Astrocyte (in vitro differentiated cells and primary cell): ENCODE measurements at regions not wholly inside any gene's neighbourhood (a gene's known extent, or its start where the extent isn't known, plus 50 kb on each side); places are given as distances from the start of the nearest gene placed in this dataset.

Experiments used
- DNase-seq: peaks from one replicate; pipeline ENCODE4 v3.0.0-alpha.2; 2010; ENCODE audit warnings: low read depth
- FAIRE-seq: peaks from 2 replicates; lab custom pipeline; 2011; peaks lifted over from hg19 to GRCh38; lab: Jason Lieb, UNC
- H2AFZ ChIP-seq: 2 replicates; pipeline ENCODE4 v1.6.0; 2012; ENCODE audit warnings: low read depth, low read length, inconsistent platforms
- H3K27ac ChIP-seq: 2 replicates; pipeline ENCODE4 v1.5.1; 2011; ENCODE audit warnings: low read depth, low read length, inconsistent platforms
- H3K27me3 ChIP-seq: 2 replicates; pipeline ENCODE4 v1.6.0; 2011; ENCODE audit warnings: low read length, inconsistent platforms; ENCODE audit not compliant: insufficient read depth
- H3K36me3 ChIP-seq: 2 replicates; pipeline ENCODE4 v1.5.1; 2011; ENCODE audit warnings: low read length, inconsistent platforms; ENCODE audit not compliant: insufficient read depth
- H3K4me1 ChIP-seq: 2 replicates; pipeline ENCODE4 v1.5.1; 2011; ENCODE audit warnings: low read length, inconsistent platforms; ENCODE audit not compliant: insufficient read depth
- H3K4me2 ChIP-seq: 2 replicates; pipeline ENCODE4 v1.6.0; 2012; ENCODE audit warnings: low read length, inconsistent platforms
- H3K4me3 ChIP-seq: 2 replicates; pipeline ENCODE4 v1.5.1; 2011; ENCODE audit warnings: low read depth, mild to moderate bottlenecking, low read length, inconsistent platforms; ENCODE audit not compliant: insufficient read depth
- H3K79me2 ChIP-seq: 2 replicates; pipeline ENCODE4 v1.6.0; 2012; ENCODE audit warnings: mild to moderate bottlenecking, low read length, inconsistent platforms; ENCODE audit not compliant: insufficient read depth
- H3K9ac ChIP-seq: 2 replicates; pipeline ENCODE4 v1.6.0; 2012; ENCODE audit warnings: mild to moderate bottlenecking, low read length, inconsistent platforms
- H3K9me3 ChIP-seq: 2 replicates; pipeline ENCODE4 v1.5.1; 2012; ENCODE audit warnings: low read depth, mild to moderate bottlenecking, low read length, inconsistent platforms; ENCODE audit not compliant: insufficient read depth
- H4K20me1 ChIP-seq: 2 replicates; pipeline ENCODE4 v1.6.0; 2012; ENCODE audit warnings: low read length, inconsistent platforms; ENCODE audit not compliant: insufficient read depth
- H3K27ac Mint-ChIP-seq: one replicate; pipeline ENCODE4 v1.8.0; 2021; ENCODE audit warnings: mild to moderate bottlenecking, mixed read lengths; ENCODE audit not compliant: unreplicated experiment
- H3K27me3 Mint-ChIP-seq: one replicate; pipeline ENCODE4 v1.8.0; 2021; ENCODE audit warnings: low read depth, mixed read lengths; ENCODE audit not compliant: unreplicated experiment
- H3K36me3 Mint-ChIP-seq: one replicate; pipeline ENCODE4 v1.8.0; 2021; ENCODE audit warnings: low read depth, mixed read lengths; ENCODE audit not compliant: unreplicated experiment
- H3K4me1 Mint-ChIP-seq: one replicate; pipeline ENCODE4 v1.8.0; 2021; ENCODE audit warnings: low read depth, mixed read lengths; ENCODE audit not compliant: unreplicated experiment
- H3K4me3 Mint-ChIP-seq: one replicate; pipeline ENCODE4 v1.8.0; 2021; ENCODE audit warnings: mild to moderate bottlenecking, moderate library complexity, mixed read lengths; ENCODE audit not compliant: unreplicated experiment
- H3K9me3 Mint-ChIP-seq: one replicate; pipeline ENCODE4 v1.8.0; 2021; ENCODE audit warnings: mild to moderate bottlenecking, mixed read lengths; ENCODE audit not compliant: unreplicated experiment
- CTCF ChIP-seq: IDR thresholded peaks from 2 replicates; pipeline ENCODE4 v1.5.1; 2011; ENCODE audit warnings: low read depth, mild to moderate bottlenecking, inconsistent platforms, low read length, moderate library complexity; ENCODE audit not compliant: insufficient read depth
- EZH2 ChIP-seq: IDR thresholded peaks from 2 replicates; pipeline ENCODE4 v1.6.1; 2012; ENCODE audit warnings: mild to moderate bottlenecking, low read length, inconsistent platforms; ENCODE audit not compliant: insufficient read depth

GRCh38 chr7:11956991-11957390 lies 125.0 kb upstream of the THSD7A start:
- Histone ChIP-seq H4K20me1 (no peaks in the 10 kb centered on the region), H3K4me3 (no peak overlapping the region), H3K27me3 (no peaks in the 10 kb centered on the region), H3K4me2 (no peak overlapping the region), H3K4me1 (no peaks in the 10 kb centered on the region), H3K79me2 (no peaks in the 10 kb centered on the region), H3K9ac (no peak overlapping the region), H3K9me3 (no peaks in the 10 kb centered on the region), H3K36me3 (no peaks in the 10 kb centered on the region), H2AFZ (no peak overlapping the region), H3K27ac (no peak overlapping the region)
- FAIRE-seq (no peak), DNase-seq (no peak)
- Mint-ChIP-seq H3K4me1 (peaks cover 1% of the 10 kb centered on the region), H3K27ac (no peak overlapping the region), H3K4me3 (no peak overlapping the region), H3K9me3 (no peaks in the 10 kb centered on the region), H3K27me3 (no peaks in the 10 kb centered on the region), H3K36me3 (no peaks in the 10 kb centered on the region)
- no peak for TF ChIP-seq EZH2
- no peak for TF ChIP-seq CTCF

GRCh38 chr7:11957956-11958355 lies 126.0 kb upstream of the THSD7A start:
- H3K27ac ChIP-seq, result no peak overlapping the region
- H3K79me2 ChIP-seq, result no peaks in the 10 kb centered on the region
- no peaks in the 10 kb centered on the region for H3K9me3 Mint-ChIP-seq
- DNase-seq (no peak), FAIRE-seq (no peak)
- no peaks in the 10 kb centered on the region for H3K36me3 ChIP-seq
- no peaks in the 10 kb centered on the region for H3K27me3 Mint-ChIP-seq
- H3K36me3 Mint-ChIP-seq, result no peaks in the 10 kb centered on the region
- no peaks in the 10 kb centered on the region for H3K4me1 ChIP-seq
- no peak overlapping the region for H2AFZ ChIP-seq
- no peak overlapping the region for H3K4me2 ChIP-seq
- no peaks in the 10 kb centered on the region for H3K4me1 Mint-ChIP-seq
- H3K9ac ChIP-seq, result no peak overlapping the region
- H3K27ac Mint-ChIP-seq, result no peak overlapping the region
- no peaks in the 10 kb centered on the region for H3K9me3 ChIP-seq
- no peaks in the 10 kb centered on the region for H4K20me1 ChIP-seq
- no peak overlapping the region for H3K4me3 Mint-ChIP-seq
- no peak overlapping the region for H3K4me3 ChIP-seq
- TF ChIP-seq CTCF, result no peak
- TF ChIP-seq EZH2, result no peak
- no peaks in the 10 kb centered on the region for H3K27me3 ChIP-seq

GRCh38 chr7:11959121-11959520 lies 127.1 kb upstream of the THSD7A start:
- TF ChIP-seq CTCF (no peak), EZH2 (no peak)
- H3K4me1 Mint-ChIP-seq, result no peaks in the 10 kb centered on the region
- no peak overlapping the region for H3K27ac Mint-ChIP-seq
- H2AFZ ChIP-seq, result no peak overlapping the region
- H3K4me2 ChIP-seq, result no peak overlapping the region
- no peak overlapping the region for H3K4me3 Mint-ChIP-seq
- H3K4me3 ChIP-seq, result no peak overlapping the region
- no peaks in the 10 kb centered on the region for H4K20me1 ChIP-seq
- DNase-seq, result no peak
- H3K9ac ChIP-seq, result no peak overlapping the region
- H3K36me3 ChIP-seq, result no peaks in the 10 kb centered on the region
- H3K9me3 Mint-ChIP-seq, result no peaks in the 10 kb centered on the region
- H3K4me1 ChIP-seq, result no peaks in the 10 kb centered on the region
- FAIRE-seq, result no peak
- no peaks in the 10 kb centered on the region for H3K27me3 ChIP-seq
- no peaks in the 10 kb centered on the region for H3K79me2 ChIP-seq
- H3K36me3 Mint-ChIP-seq, result no peaks in the 10 kb centered on the region
- H3K27me3 Mint-ChIP-seq, result no peaks in the 10 kb centered on the region
- H3K27ac ChIP-seq, result no peak overlapping the region
- no peaks in the 10 kb centered on the region for H3K9me3 ChIP-seq
